Astrocyte of the cerebellum (primary cell): ENCODE measurements at regions not wholly inside any gene's neighbourhood (a gene's known extent, or its start where the extent isn't known, plus 50 kb on each side); places are given as distances from the start of the nearest gene placed in this dataset.

ENCODE experiments used
- DNase-seq: peaks from one replicate; pipeline ENCODE4 v3.0.0-alpha.2; 2011; ENCODE audit warnings: low read depth
- H3K4me3 ChIP-seq: 2 replicates; pipeline ENCODE4 v1.5.1; 2011; ENCODE audit warnings: mild to moderate bottlenecking, low read depth, low read length, moderate library complexity
- CTCF ChIP-seq: IDR thresholded peaks from 2 replicates; pipeline ENCODE4 v1.5.1; 2012; ENCODE audit warnings: low read length, low read depth, moderate library complexity, mild to moderate bottlenecking; ENCODE audit errors: missing control alignments
- in situ Hi-C: cut with HindIII; loops from 2 replicates; pipeline ENCODE4 v1.10.0; 2017; ENCODE audit warnings: low sequenced_read_pairs

- no peak for DNase-seq
- in situ Hi-C loops = no loop called here
- no peak for TF ChIP-seq CTCF
These were observed 63.5 kb upstream of the ADGRF1 start for GRCh38 chr6:47105469-47106178.

GRCh38 chr6:47103931-47104330 lies 61.8 kb upstream of the ADGRF1 start:
- in situ Hi-C loops = no loop called here
- no peak for TF ChIP-seq CTCF
- DNase-seq = no peak

More at GRCh38 chr6:47105469-47106178, 63.5 kb upstream of the ADGRF1 start:
- H3K4me3 ChIP-seq = no peak overlapping the region

GRCh38 chr6:47102331-47102730 lies 60.2 kb upstream of the ADGRF1 start:
- in situ Hi-C loops = no loop called here
- no peak overlapping the region for H3K4me3 ChIP-seq
- TF ChIP-seq CTCF = no peak
- DNase-seq = no peak

More at GRCh38 chr6:47103931-47104330, 61.8 kb upstream of the ADGRF1 start:
- no peak overlapping the region for H3K4me3 ChIP-seq

- TF ChIP-seq CTCF = no peak
- H3K4me3 ChIP-seq = no peak overlapping the region
- no peak for DNase-seq
- in situ Hi-C loops = loop anchor here (5.0 kb wide), 1 partner anchor 209 kb away; the partner anchor contains the start of gene TNFRSF21
These were observed 56.5 kb upstream of the ADGRF1 start for GRCh38 chr6:47098570-47098993.

- DNase-seq = peak; percentile 78
- H3K4me3 ChIP-seq = no peak overlapping the region
- in situ Hi-C loops = loop anchor here (5.0 kb wide), 1 partner anchor 210 kb away; the partner anchor contains the start of gene TNFRSF21
- peak; percentile 83 for TF ChIP-seq CTCF
These were observed 55.2 kb upstream of the ADGRF1 start for GRCh38 chr6:47097092-47097945.

- no peak overlapping the region for H3K4me3 ChIP-seq
- DNase-seq = no peak
- TF ChIP-seq CTCF = no peak
- in situ Hi-C loops = loop anchor here (5.0 kb wide), 1 partner anchor 211 kb away; the partner anchor contains the start of gene TNFRSF21
These were observed 54.2 kb upstream of the ADGRF1 start for GRCh38 chr6:47096211-47096895.
